Smooth muscle cell (in vitro differentiated cells): ENCODE measurements at regions not wholly inside any gene's neighbourhood (a gene's known extent, or its start where the extent isn't known, plus 50 kb on each side); places are given as distances from the start of the nearest gene placed in this dataset. TPM values are rescaled to one million over a fixed set of nuclear protein-coding genes. Genes with fewer than 3 reads are reported as not detected.

Experiments
- DNase-seq: peaks from one replicate; lab custom pipeline; 2025; ENCODE audit not compliant: unreplicated experiment; lab: John Stamatoyannopoulos, UW
- H2AFZ ChIP-seq: fragments of 200-600 bp; sonication (generic); 2 replicates; pipeline ENCODE4 v1.6.0; 2016; ENCODE audit warnings: antibody characterized with exemption, low read depth, mild to moderate bottlenecking
- H3F3A ChIP-seq: fragments of 200-600 bp; sonication (generic); 2 replicates; pipeline ENCODE4 v1.6.0; 2017; ENCODE audit warnings: antibody characterized with exemption, low read depth
- H3K27ac ChIP-seq: fragments of 200-600 bp; sonication (generic); 2 replicates; pipeline ENCODE4 v1.5.1; 2016; ENCODE audit warnings: low read depth, mild to moderate bottlenecking
- H3K27me3 ChIP-seq: fragments of 200-600 bp; sonication (generic); 2 replicates; pipeline ENCODE4 v1.6.1; 2016; ENCODE audit warnings: low read depth, mild to moderate bottlenecking
- H3K36me3 ChIP-seq: fragments of 200-600 bp; sonication (generic); 2 replicates; pipeline ENCODE4 v1.5.1; 2016; ENCODE audit warnings: low read depth
- H3K4me1 ChIP-seq: fragments of 200-600 bp; sonication (generic); 2 replicates; pipeline ENCODE4 v1.5.1; 2016; ENCODE audit warnings: low read depth
- H3K4me2 ChIP-seq: fragments of 200-600 bp; sonication (generic); 2 replicates; pipeline ENCODE4 v1.6.0; 2016; ENCODE audit warnings: mild to moderate bottlenecking
- H3K4me3 ChIP-seq: fragments of 200-600 bp; sonication (generic); 2 replicates; pipeline ENCODE4 v1.5.1; 2016; ENCODE audit warnings: mild to moderate bottlenecking
- H3K79me2 ChIP-seq: fragments of 200-600 bp; sonication (generic); 2 replicates; pipeline ENCODE4 v1.6.0; 2016; ENCODE audit warnings: low read depth, mild to moderate bottlenecking
- H3K9ac ChIP-seq: fragments of 200-600 bp; sonication (generic); 2 replicates; pipeline ENCODE4 v1.6.0; 2016; ENCODE audit warnings: low read depth
- H3K9me3 ChIP-seq: fragments of 200-600 bp; sonication (generic); replicated peaks from 2 replicates; pipeline ENCODE4 v1.5.1; 2016; ENCODE audit warnings: low read depth
- H4K20me1 ChIP-seq: fragments of 200-600 bp; sonication (generic); 2 replicates; pipeline ENCODE4 v1.6.0; 2016; ENCODE audit warnings: low read depth
- WGBS: methylation state at CpG from one replicate; pipeline ENCODE4 v1.1.7; 2016; ENCODE audit warnings: low lambda C conversion rate; 5-methylcytosine and 5-hydroxymethylcytosine counted together
- small RNA-seq: library from RNA; depleted of rRNA; stranded (forward); fragments of <200 nt; gene quantifications from one replicate; pipeline ENCODE3, GENCODE V24; 2014
- TF ChIP-seq, protein P1 (sequence below): fragments of 200-600 bp; sonication (generic); IDR thresholded peaks from 2 replicates; pipeline ENCODE4 v1.5.1; 2017; ENCODE audit warnings: borderline replicate concordance, mild to moderate bottlenecking, antibody characterized with exemption; ENCODE audit not compliant: insufficient read depth, poor library complexity, severe bottlenecking

DNA sequence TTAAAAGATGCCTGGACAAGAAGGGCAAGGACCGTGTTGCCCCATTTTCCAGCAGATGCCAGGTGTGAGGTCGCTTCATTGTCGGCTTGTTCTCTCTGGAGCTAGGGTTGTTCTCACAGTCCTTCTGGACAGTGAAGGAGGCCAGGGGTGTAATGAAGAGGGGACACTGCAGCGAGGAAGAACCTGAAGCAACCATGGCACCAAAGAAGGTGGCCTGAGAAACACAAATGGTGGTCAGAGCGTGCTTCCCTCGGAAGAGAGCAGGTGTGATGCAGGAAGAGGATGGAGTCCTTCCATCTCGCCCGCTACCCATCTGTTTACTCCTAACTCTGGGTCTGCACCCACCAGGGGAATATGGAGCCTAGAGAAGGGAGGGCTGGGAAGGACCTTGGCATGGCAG is 50.3 kb upstream of the TWIST2 start:
- H3K79me2 ChIP-seq = no peaks in the 10 kb centered on the region
- no peak overlapping the region for H3K27ac ChIP-seq
- no peak overlapping the region for H3K9ac ChIP-seq
- no peaks in the 10 kb centered on the region for H4K20me1 ChIP-seq
- WGBS = 94% methylated on average over 8 of the region's 8 CpGs
- H3K4me3 ChIP-seq = no peak overlapping the region
- H3F3A ChIP-seq = no peaks in the 10 kb centered on the region
- H3K36me3 ChIP-seq = no peaks in the 10 kb centered on the region
- no peak overlapping the region for H3K4me2 ChIP-seq
- TF ChIP-seq, protein P1, sequence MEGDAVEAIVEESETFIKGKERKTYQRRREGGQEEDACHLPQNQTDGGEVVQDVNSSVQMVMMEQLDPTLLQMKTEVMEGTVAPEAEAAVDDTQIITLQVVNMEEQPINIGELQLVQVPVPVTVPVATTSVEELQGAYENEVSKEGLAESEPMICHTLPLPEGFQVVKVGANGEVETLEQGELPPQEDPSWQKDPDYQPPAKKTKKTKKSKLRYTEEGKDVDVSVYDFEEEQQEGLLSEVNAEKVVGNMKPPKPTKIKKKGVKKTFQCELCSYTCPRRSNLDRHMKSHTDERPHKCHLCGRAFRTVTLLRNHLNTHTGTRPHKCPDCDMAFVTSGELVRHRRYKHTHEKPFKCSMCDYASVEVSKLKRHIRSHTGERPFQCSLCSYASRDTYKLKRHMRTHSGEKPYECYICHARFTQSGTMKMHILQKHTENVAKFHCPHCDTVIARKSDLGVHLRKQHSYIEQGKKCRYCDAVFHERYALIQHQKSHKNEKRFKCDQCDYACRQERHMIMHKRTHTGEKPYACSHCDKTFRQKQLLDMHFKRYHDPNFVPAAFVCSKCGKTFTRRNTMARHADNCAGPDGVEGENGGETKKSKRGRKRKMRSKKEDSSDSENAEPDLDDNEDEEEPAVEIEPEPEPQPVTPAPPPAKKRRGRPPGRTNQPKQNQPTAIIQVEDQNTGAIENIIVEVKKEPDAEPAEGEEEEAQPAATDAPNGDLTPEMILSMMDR = no peak
- DNase-seq = no peak
- no peak overlapping the region for H2AFZ ChIP-seq
- H3K27me3 ChIP-seq = peaks cover 27% of the 10 kb centered on the region
- H3K4me1 ChIP-seq = no peaks in the 10 kb centered on the region
- no peaks in the 10 kb centered on the region for H3K9me3 ChIP-seq

Small RNA genes lying in the stretch of these regions (small RNA-seq; reads per million reads assigned to genes)
- gene AC113618.1 = not detected
